HG03442 (cell line): ENCODE measurements at regions not wholly inside any gene's neighbourhood (a gene's known extent, or its start where the extent isn't known, plus 50 kb on each side); places are given as distances from the start of the nearest gene placed in this dataset.

Experiments
- ATAC-seq: cut with Tn5 transposase; IDR thresholded peaks from one replicate; pipeline ENCODE4 v1.9.1; 2021; ENCODE audit warnings: mild to moderate bottlenecking, moderate library complexity; ENCODE audit not compliant: unreplicated experiment

DNA sequence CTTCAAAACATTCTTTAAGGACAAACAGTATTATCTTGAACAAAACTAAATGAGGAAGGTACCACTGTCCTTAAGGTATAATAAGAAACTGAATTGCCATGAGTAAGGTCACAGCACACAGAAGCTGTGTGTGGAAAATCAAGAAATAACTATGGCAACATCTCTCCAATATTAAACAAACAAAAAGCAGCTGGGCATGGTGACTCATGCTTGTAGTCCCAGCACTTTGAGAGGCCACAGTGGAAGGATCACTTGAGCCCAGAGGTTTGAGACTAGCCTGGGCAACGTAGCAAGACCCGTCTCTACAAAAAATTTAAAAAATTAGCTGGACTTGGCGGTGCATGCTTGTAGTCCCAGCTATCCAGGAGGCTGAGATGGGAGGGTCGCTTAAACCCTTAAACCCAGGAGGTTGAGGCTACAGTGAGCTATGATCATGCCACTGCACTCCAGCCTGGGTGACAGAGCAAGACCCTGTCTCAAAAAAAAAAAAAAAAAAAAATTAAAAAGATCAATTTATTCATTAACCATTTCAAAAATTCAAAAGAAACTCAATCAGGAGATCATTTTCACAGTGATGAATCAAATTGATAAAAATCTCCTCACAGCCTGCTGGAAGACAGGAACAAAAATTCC lies 195.4 kb downstream of the SKIDA1 start:
- no peak for ATAC-seq

DNA sequence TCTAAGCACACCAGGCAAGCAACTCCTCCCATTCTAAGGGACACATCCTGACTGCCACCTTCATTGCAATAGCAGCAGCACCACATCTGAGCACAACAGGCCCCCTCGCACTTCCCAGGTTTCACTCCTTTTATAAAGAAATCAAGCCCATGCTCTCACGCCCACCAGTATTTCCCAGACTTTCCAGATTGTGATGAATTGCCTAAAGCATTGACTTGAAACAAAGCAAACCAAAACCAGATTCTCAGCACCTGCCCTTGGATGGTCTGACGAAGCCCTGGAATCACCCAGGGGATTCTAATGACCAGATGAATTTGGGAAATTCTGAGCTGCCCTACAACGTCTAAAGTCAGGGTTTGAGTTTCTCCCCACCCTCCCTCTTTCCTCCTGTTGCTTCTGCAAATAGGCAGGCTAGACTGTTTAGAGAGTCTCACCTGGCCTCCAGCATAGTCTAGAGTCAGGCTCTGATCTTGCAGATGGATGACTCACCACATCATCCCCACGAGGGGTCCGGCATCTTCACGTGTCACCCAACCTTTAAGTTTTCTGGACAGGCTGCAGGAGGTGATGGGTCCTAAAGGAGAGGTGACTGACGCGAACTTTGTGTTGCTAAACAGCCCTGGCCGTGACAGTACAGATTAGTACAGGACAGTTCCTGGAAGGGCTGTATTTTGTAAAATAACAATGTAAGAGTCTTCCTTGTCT lies 198.0 kb downstream of the SKIDA1 start:
- no peak for ATAC-seq

DNA sequence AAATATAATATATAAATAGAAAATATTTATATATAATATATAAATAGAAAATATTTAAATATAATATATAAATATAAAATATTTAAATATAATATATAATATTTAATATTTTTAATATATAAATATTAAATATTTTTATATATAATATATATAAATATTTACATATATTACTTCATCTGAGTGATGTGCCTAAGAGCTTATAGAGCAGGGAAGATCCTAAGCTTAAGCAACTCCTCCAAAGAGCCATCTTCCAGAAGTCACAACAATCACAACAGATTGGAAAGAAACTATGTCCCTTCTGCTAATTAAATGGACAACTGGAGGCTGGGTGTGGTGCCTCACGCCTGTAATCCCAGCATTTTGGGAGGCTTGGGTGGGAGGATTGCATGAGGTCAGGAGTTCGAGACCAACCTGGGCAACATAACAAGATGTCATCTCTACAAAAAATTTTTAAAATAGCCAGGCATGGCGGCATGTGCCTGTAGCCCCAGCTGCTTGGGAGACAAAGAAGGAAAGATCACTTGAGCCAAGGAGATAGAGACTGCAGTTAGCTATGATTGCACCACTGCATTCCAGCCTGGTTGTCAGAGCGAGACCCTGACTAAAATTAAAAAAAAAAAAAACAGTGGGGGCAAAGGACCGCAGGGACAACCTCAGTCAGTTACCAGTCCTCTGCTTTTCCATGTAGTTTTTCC lies 198.7 kb downstream of the SKIDA1 start:
- ATAC-seq, result no peak

DNA sequence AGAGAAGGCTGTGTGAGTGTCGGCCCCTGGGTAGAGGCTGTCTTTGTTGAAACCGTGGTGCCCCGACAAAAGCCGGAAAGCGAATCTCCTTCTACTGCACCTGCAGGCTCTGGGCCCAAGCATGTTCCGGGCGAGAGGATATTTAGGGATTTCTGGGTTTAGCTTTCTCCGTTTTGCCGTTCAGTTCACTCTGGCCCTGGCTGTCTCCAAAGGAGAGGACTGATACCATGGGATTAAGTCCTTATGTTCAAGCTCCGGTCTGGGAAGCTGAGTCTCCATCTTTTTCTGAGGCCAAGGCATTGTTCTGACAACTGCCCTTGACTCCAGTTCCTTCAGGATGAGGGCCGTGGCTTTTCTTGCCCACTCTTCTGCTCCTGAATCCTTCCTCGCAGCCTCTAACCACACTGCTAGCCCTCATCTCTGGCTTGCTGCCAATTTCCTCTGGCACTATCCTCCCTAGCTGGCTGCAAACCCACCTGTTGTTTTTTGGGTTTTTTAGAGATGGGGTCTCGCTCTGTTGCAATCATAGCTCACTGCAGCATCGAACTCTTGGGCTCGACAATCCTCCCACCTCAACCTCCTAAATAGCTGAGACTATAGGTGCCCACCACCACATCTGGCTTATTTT lies 206.8 kb downstream of the SKIDA1 start:
- ATAC-seq, result no peak

DNA sequence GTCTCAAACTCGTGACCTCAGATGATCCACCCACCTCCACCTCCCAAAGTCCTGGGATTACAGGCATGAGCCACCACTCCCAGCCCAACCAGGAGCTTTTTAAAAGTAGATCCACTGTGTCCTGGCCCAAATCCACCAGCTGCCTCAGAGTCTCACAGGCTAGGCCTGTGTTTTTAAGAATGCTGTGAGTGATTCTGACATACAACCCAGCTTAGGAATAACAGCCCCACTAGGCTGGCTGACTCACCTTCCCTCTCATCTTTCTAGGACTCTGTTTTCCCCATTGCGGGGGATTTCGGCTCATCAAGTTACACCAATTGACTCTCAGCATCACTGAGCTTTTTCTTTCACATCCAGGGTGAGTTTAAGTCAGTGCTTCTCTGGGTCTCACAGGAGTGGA lies 207.6 kb downstream of the SKIDA1 start:
- ATAC-seq, result no peak

DNA sequence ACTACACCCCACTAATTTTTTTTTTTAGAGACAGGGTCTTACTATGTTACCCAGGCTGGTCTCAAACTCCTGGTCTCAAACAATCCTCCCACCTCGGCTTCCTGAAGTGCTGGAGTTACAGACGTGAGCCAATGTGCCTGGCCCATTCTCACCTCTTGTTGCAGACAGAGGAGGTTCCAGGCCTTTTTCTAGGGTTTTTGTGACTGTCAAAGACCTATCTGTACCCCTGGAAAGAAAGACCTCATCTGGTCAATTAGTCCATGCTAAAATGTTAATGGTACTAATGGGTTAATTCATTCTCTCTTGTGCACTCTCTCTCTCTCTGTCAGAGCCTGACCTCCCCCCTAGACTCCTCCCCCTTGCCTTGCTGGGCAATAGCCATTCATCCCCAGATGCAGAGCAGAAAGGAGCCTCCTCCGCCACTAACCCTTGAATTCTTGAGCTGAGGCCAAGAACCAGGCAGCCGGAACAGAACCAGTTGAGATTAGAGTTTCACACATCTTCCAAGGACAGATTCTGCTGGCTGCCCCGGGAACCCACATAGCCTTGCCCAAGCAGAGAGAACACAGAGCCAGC lies 209.7 kb downstream of the SKIDA1 start:
- ATAC-seq, result no peak

DNA sequence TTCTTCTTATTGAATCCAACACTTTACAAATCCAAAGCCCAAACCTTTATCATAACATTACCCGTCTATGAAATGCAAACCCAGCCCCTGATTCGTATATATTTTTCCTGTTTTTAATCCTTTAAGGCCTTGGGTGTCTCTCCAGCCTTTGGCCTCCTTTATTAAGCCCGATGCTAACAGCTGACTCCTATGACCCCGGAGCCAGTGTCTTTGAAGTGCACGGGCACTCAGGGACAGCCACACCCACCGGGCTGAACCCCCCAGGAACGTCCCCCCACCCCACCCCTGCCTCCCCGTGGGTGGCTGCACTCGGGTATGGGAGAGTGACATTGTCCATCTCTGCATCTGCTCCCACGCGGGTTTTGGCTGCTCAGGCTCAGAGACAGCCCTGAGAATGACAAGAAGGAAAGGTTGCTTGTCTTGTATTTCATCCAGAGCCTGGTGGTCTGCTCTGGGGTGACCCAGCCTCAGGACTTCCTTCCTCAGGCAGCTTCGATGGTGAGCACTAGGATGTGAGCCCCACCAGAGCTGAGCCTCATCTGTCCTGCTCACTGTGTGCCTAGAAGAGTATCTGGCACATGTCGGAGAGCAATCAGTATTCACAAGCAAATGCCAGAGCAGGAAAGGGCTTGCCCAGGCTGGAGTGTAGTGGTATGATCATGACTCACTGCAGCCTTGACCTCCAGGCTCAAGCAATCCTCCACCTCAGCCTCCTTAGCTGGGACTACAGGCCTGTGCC lies 210.4 kb downstream of the SKIDA1 start:
- no peak for ATAC-seq

DNA sequence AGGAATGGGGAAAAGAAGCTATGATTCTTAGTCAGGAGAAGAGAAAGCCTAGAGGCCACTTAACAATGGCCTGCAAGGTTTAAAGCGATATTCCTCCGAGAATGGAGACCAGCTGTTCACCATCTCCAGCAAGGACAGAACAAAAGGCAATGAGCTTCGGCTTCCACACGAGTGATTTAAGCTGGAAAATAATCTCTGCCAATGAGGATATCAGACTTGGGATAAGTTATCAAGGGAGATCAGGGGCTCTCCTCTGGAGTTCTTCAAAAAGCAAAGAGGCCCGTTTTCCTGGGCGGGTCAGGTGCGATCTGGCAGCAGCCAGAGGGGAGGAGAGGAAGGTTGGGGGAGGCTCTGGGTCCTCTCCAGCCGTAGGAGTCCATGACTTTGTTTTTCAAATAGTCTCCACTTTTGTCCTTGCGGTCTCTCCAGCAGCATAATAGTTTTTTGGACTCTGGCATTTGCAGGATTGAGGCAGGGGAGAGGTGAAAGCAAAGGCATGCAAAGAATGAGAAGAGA lies 211.3 kb downstream of the SKIDA1 start:
- no peak for ATAC-seq

DNA sequence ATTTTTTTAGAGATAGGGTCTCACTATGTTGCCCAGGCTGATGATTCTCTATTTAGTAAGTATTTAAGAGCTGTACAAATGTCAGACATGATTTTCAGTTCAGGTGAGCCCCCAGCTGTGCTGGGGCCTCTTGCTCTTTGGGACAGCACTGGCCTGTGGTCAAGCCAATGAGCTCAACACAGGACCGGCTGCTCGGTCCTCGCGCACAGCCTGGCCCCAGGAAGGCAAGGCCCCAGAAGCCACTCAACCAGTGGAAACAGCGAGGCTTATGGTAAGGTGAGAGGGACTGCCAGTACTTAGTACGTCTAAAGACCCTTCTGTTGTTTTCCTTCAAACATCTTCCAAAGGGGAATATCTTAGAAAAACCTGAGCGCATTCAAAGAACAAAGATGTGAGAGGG lies 211.8 kb downstream of the SKIDA1 start:
- no peak for ATAC-seq

DNA sequence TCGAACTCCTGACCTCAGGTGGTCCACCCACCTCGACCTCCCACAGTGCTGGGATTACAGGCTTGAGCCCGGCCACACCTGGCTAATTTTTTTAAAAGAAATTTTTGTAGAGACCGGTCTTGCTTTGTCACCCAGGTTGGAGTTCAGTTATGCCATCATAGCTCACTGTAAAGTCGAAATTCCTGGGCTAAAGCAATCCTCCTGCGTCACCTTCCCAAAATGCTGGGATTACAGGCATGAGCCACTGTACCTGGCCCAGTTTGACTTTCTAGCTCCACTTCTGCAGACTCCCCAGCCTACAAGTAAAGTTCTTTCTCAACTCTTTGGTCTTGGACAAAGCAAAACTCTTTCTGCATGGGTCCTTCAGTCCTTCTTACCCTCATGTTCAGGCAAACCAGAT lies 214.1 kb downstream of the SKIDA1 start:
- no peak for ATAC-seq

DNA sequence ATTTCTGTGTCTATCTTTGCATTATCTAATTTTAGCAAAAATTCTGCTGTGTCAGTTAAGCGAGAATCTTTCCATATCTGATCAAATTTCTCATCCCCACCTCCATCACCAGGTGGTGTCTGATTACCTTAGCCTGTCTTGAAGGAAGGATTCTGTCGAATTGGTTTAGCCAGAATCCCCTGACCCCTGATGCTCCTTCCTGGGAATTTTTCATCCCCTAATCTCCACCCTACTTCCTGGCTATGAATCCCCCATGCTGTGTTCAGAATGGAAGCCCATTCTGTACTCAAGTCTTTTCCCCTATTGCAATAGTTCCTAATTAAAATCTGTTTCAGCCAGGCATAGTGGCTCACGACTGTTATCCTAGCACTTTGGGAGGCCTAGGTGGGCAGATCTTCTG lies 216.1 kb downstream of the SKIDA1 start:
- no peak for ATAC-seq

DNA sequence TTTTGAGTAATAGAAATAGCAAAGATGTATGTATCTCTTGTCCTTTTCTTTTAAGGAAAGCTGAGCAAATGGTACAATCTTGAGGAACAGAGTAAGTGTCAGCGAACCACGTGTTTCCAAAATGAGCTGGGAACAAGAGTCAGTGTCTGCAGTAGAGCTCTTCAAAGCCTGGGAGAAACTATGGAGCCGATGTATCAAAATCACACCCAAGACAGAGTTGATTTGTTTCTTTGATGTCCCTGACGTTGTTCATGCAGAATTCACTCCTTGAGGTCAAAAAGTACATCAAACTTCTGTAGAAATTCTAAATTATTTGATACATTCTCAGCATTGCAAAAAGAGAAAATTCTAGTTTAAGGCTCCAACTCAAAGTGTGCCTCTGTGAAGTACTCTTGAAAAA lies 216.5 kb downstream of the SKIDA1 start:
- no peak for ATAC-seq

DNA sequence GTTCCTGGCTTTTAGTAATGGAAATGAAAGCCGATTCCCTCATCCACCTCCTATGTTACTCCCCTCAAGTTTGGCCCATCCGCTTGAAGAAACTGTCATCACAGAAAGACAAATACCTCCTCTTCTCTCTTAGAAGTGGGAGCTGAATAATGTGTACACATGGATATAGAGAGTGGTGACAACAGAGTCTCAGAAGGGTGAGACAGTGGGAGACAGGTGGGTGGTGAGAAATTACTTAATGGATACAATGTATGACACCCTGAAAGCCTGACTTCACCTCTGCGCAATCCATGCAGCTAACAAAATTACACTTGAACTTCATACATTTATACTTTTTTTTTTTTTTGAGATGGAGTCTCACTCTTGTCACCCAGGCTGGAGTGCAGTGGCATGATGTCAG lies 217.5 kb downstream of the SKIDA1 start:
- no peak for ATAC-seq

DNA sequence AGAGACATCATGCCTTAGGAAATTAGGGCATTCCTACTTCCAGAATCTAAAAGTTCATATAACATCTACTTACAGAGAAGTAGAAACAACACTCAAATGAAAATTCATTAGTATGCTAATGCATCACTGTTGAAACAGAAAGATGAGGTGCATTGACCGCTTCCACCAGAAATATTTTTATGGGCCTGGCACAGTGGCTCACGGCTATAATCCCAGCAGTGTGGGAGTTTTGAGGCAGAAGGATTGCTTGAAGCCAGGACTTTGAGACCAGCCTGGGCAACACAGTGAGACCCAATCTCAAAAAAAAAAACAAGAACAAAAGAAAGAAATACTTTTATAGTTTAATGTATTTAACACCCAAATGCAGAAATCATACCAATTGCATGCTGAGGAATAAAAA lies 220.9 kb downstream of the SKIDA1 start:
- no peak for ATAC-seq

DNA sequence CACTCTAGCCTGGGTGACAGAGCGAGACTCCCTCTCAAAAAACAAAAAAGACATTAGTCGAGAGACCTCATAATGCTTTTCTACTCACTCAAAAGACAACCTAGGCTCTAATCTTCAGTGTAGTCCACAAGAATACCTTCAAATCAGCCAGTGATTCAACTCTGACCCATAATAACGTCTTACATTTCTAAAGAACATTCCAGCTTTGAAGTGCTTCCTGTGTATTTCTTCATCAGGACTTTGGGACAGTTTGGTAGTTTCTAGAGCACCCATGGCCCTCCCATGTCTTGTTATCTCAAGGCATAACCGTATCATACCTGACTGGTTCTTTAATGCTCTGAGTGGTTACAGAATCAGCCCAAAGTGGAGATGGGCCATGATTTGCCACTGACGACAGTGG lies 221.3 kb downstream of the SKIDA1 start:
- ATAC-seq, result no peak

DNA sequence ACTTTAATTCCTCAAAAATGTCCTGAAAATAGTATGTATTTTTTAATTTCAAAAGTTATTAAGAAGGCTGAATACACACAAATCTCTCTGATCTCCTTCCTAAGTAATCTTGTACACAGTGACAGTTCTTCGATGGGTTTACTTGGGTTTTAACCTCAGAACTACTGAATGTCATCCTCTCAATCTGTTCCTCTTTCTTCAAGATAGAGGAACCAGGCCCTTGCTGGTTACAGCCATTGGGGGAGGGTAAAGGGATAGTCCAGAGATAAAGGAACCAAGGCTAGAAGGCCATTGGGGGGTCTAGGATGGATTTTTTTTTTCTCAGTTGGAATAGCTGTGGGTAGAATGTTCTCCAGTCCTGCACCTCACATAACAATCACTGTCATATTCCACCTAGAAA lies 224.9 kb downstream of the SKIDA1 start:
- ATAC-seq, result no peak

DNA sequence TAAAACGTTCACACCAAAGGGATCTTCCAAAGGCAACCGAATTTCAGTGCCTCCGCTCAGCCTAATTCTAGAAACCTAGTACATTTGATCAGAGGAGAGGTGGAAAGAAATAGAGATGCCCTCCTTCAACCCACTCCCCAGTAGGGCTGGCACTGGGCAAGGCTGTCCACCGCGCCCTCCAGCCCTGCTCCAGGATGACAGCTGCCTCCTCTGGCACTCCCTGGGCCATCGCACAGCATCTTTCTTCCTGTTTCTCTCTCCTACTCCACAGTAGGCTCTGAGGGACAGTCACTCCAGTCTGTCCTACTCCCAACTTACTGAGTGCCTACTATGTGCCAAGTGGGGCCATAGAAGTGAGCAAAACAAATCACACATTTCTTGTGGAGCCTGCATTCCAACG lies 226.2 kb downstream of the SKIDA1 start:
- no peak for ATAC-seq

DNA sequence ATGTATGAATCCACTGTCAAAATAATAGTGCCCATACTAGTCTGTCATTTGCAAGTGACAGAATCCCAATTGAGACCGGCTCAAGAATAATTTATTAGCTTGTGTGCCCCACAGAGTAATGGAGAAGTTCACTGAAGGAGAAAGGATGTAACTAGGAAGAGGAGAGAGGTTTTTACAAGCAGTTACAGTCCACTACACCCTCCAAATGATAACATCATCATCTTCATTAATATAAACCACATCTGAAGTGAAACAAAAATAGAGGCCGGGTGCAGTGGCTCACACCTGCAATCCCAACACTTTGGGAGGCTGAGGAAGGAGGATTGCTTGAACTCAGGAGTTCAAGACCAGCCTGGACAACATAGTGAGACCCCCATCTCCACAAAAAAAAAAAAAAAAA lies 226.8 kb downstream of the SKIDA1 start:
- ATAC-seq, result no peak

DNA sequence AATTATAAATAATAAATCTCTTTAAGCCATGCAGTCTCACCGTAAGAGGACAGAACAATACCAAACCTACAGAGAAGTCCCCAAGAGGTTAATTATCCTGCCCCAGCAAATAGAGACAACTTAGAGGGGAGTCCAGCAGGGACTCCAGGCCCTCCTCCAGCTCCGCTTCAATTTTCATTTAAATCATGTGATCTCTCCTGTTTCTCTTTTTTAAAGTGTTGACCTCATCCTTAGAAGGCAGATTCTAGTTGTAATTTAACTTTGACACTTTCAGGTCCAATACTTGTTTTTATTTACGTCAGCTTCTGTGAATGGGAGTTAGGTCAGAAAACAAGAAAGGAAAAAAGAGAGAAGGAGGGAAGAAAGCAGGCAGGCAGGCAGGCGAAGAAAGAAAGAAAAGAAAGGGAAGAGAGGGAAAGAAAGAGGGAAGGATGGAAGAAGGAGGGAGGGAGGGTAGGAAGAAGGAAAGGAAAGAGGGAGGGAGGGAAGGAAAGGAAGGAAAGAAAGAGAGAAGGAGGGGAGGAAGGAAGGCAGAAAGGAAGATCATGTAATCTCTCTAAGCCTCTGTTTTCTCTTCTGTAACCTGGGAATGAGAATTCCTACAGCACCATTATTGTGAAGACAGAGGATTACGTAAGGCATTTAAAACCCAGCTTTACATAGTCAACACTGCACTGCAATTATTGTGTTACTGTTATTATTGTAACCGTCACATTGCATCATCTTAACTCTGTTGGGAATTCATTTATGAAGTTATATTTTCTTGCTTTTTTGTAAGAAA lies 227.7 kb downstream of the SKIDA1 start:
- ATAC-seq, result no peak
